BLaER1 (cell line): ENCODE measurements at regions not wholly inside any gene's neighbourhood (a gene's known extent, or its start where the extent isn't known, plus 50 kb on each side); places are given as distances from the start of the nearest gene placed in this dataset.

ENCODE experiments used
- H3K27ac ChIP-seq: shearing (Covaris generic); formaldehyde crosslinking; 2 replicates; pipeline ENCODE4 v1.8.1; 2022
- H3K27me3 ChIP-seq: shearing (Covaris generic); formaldehyde crosslinking; 2 replicates; pipeline ENCODE4 v1.8.1; 2022
- H3K36me3 ChIP-seq: shearing (Covaris generic); formaldehyde crosslinking; 2 replicates; pipeline ENCODE4 v1.8.1; 2022
- H3K4me1 ChIP-seq: shearing (Covaris generic); formaldehyde crosslinking; 2 replicates; pipeline ENCODE4 v1.8.1; 2022
- H3K4me2 ChIP-seq: shearing (Covaris generic); formaldehyde crosslinking; 2 replicates; pipeline ENCODE4 v1.8.1; 2022
- H3K4me3 ChIP-seq: shearing (Covaris generic); formaldehyde crosslinking; 2 replicates; pipeline ENCODE4 v1.8.1; 2022
- H3K9ac ChIP-seq: shearing (Covaris generic); formaldehyde crosslinking; 2 replicates; pipeline ENCODE4 v1.8.1; 2022
- H3K9me3 ChIP-seq: shearing (Covaris generic); formaldehyde crosslinking; 2 replicates; pipeline ENCODE4 v1.8.1; 2022
- H4K20me1 ChIP-seq: shearing (Covaris generic); formaldehyde crosslinking; 2 replicates; pipeline ENCODE4 v1.8.1; 2022
- Cebpa-rat ChIP-seq: shearing (Covaris generic); IDR thresholded peaks from 2 replicates; pipeline ENCODE4 v1.8.1; 2022

DNA sequence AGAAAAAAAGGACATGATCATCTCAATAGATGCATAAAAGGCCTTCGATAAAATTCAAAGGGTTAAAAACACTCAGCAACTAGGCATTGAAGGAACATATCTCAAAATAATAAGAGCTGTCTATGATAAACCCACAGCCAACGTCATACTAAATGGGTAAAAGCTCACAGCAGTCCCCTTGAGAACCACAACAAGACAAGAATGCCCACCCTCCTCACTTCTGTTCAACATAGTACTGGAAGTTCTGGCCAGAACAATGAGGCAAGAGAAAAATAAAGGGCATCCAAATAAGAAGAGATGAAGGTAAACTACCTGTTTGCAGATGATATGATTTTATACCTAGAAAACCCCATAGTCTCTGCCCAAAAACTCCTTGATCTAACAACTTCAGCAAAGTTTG lies 619.7 kb upstream of the LMCD1 start:
- no peak overlapping the region for H3K9ac ChIP-seq
- no peak overlapping the region for H3K4me3 ChIP-seq
- H3K9me3 ChIP-seq: no peaks in the 10 kb centered on the region
- H3K4me1 ChIP-seq: peaks cover 14% of the 10 kb centered on the region
- H3K27ac ChIP-seq: no peak overlapping the region
- H3K27me3 ChIP-seq: no peaks in the 10 kb centered on the region
- H3K4me2 ChIP-seq: no peak overlapping the region
- H4K20me1 ChIP-seq: no peaks in the 10 kb centered on the region
- TF ChIP-seq Cebpa-rat: no peak
- H3K36me3 ChIP-seq: no peaks in the 10 kb centered on the region

DNA sequence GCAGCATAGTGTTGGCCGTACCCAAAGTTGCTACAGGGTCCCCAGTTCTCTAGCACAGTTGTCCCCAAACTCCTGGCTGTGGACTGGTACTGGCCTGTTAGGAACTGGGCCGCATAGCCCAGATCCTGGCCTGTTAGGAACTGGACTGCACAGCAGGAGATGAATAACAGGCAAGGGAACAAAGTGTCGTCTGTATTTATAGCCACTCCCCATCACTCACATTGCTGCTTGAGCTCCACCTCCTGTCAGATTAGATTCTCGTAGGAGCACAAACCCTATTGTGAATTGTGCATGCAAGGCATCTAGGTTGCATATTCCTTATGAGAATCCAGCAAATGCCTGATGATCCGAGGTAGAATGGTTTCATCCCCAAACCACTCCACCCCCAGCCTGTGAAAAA lies 604.0 kb upstream of the LMCD1 start:
- H3K27me3 ChIP-seq: no peaks in the 10 kb centered on the region
- no peak overlapping the region for H3K27ac ChIP-seq
- no peaks in the 10 kb centered on the region for H3K4me1 ChIP-seq
- no peaks in the 10 kb centered on the region for H3K36me3 ChIP-seq
- H3K9ac ChIP-seq: no peak overlapping the region
- H3K4me3 ChIP-seq: no peak overlapping the region
- no peaks in the 10 kb centered on the region for H4K20me1 ChIP-seq
- no peaks in the 10 kb centered on the region for H3K9me3 ChIP-seq
- TF ChIP-seq Cebpa-rat: no peak
- H3K4me2 ChIP-seq: no peak overlapping the region

GRCh38 chr3:7913283-7913682 lies 588.3 kb upstream of the LMCD1 start:
- H3K4me3 ChIP-seq: no peak overlapping the region
- no peak overlapping the region for H3K27ac ChIP-seq
- H3K27me3 ChIP-seq: no peaks in the 10 kb centered on the region
- peaks cover 7% of the 10 kb centered on the region; the same call in 1 of the 2 replicates for H3K4me1 ChIP-seq
- H3K9me3 ChIP-seq: no peaks in the 10 kb centered on the region
- no peak overlapping the region for H3K4me2 ChIP-seq
- no peak for TF ChIP-seq Cebpa-rat
- no peaks in the 10 kb centered on the region for H4K20me1 ChIP-seq
- H3K36me3 ChIP-seq: no peaks in the 10 kb centered on the region
- H3K9ac ChIP-seq: no peak overlapping the region

DNA sequence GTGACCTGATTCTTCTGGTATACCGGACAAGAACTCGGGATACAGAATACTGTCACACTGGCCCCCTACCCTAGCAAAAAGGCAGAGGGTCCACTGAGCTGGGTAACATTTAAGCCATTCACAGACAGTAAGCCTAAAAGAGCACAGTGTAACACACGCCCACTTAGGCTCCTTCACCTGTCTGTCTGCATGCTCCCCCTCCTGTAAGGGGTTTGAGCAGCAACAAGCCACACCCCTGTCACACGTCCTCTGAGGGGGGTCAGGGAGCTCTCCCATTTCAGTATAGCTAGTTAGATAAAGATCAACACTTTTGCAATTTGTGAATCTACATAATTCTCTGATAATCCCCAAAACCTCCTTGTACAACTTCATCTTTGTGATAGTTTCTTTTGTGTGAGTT lies 586.3 kb upstream of the LMCD1 start:
- H3K4me3 ChIP-seq: no peak overlapping the region
- peaks cover 7% of the 10 kb centered on the region; the same call in 1 of the 2 replicates for H3K4me1 ChIP-seq
- H3K36me3 ChIP-seq: no peaks in the 10 kb centered on the region
- H3K27me3 ChIP-seq: no peaks in the 10 kb centered on the region
- no peak overlapping the region for H3K4me2 ChIP-seq
- no peak overlapping the region for H3K9ac ChIP-seq
- H4K20me1 ChIP-seq: no peaks in the 10 kb centered on the region
- TF ChIP-seq Cebpa-rat: no peak
- H3K9me3 ChIP-seq: no peaks in the 10 kb centered on the region
- no peak overlapping the region for H3K27ac ChIP-seq

- no peaks in the 10 kb centered on the region for H3K36me3 ChIP-seq
- TF ChIP-seq Cebpa-rat: no peak
These were observed 584.0 kb upstream of the LMCD1 start for GRCh38 chr3:7917443-7918151.

DNA sequence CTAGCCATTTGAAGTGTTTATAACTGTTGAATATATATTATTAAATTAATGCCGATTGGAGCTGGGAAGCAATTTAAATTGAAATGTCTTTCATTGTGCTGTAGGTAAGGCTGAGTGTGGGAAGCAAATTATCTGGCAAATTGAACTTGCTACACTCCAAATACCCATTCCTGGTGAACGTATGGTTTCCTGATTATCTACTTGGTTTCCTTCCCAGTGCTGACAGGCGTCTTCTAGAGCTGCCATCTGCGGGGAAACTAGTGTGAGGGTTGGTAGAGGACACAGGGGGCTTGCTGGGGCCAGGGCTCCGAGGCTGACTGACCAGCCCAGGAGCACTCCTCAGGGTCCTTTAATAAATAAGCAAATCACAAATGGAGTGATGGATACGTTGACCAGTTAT lies 581.4 kb upstream of the LMCD1 start:
- H3K36me3 ChIP-seq: no peaks in the 10 kb centered on the region
- H3K27ac ChIP-seq: no peak overlapping the region
- H3K4me3 ChIP-seq: no peak overlapping the region
- H3K27me3 ChIP-seq: no peaks in the 10 kb centered on the region
- H3K9me3 ChIP-seq: no peaks in the 10 kb centered on the region
- no peaks in the 10 kb centered on the region for H4K20me1 ChIP-seq
- peaks cover 7% of the 10 kb centered on the region; the same call in 1 of the 2 replicates for H3K4me1 ChIP-seq
- no peak overlapping the region for H3K4me2 ChIP-seq
- no peak for TF ChIP-seq Cebpa-rat
- H3K9ac ChIP-seq: no peak overlapping the region

More at GRCh38 chr3:7917443-7918151, 584.0 kb upstream of the LMCD1 start:
- Histone ChIP-seq H3K4me1 (peaks cover 7% of the 10 kb centered on the region; the same call in 1 of the 2 replicates), H3K9me3 (no peaks in the 10 kb centered on the region), H3K9ac (no peak overlapping the region), H4K20me1 (no peaks in the 10 kb centered on the region), H3K27me3 (no peaks in the 10 kb centered on the region), H3K27ac (no peak overlapping the region), H3K4me2 (peak overlapping the region; percentile 19; the same call in 1 of the 2 replicates), H3K4me3 (no peak overlapping the region)

GRCh38 chr3:7924228-7924627 lies 577.4 kb upstream of the LMCD1 start:
- no peak overlapping the region for H3K4me2 ChIP-seq
- H3K27ac ChIP-seq: no peak overlapping the region
- no peaks in the 10 kb centered on the region for H3K36me3 ChIP-seq
- no peak for TF ChIP-seq Cebpa-rat
- H3K9ac ChIP-seq: no peak overlapping the region
- no peaks in the 10 kb centered on the region for H3K4me1 ChIP-seq
- H3K27me3 ChIP-seq: no peaks in the 10 kb centered on the region
- no peak overlapping the region for H3K4me3 ChIP-seq
- H3K9me3 ChIP-seq: no peaks in the 10 kb centered on the region
- H4K20me1 ChIP-seq: no peaks in the 10 kb centered on the region

GRCh38 chr3:7927015-7927414 lies 574.6 kb upstream of the LMCD1 start:
- Histone ChIP-seq H3K27me3 (no peaks in the 10 kb centered on the region), H3K9ac (no peak overlapping the region), H3K4me1 (no peaks in the 10 kb centered on the region), H3K27ac (no peak overlapping the region), H3K9me3 (no peaks in the 10 kb centered on the region), H3K4me2 (no peak overlapping the region), H3K4me3 (no peak overlapping the region), H3K36me3 (no peaks in the 10 kb centered on the region), H4K20me1 (no peaks in the 10 kb centered on the region)
- TF ChIP-seq Cebpa-rat: no peak

DNA sequence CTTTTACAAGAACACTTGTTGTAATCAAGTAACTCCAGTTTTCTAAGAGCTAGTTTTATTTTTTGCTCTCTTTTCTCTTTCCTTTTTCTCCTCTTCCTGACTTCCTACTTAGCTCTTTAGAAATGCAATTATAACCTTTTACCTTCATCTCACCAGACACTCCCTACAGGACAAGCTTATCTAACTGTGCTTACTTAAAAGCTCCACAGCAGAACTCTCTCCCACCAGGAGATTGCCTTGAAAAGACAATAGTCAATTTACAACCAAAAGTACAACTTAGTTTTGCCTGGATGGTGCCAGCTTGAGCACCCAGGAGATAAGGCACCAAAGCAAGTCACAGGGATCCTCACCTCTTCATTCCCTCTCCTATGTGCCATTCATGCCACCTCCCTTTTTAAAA lies 573.8 kb upstream of the LMCD1 start:
- H3K9me3 ChIP-seq: no peaks in the 10 kb centered on the region
- H3K4me1 ChIP-seq: no peaks in the 10 kb centered on the region
- no peak overlapping the region for H3K4me2 ChIP-seq
- H4K20me1 ChIP-seq: no peaks in the 10 kb centered on the region
- no peak overlapping the region for H3K4me3 ChIP-seq
- no peaks in the 10 kb centered on the region for H3K36me3 ChIP-seq
- H3K9ac ChIP-seq: no peak overlapping the region
- no peaks in the 10 kb centered on the region for H3K27me3 ChIP-seq
- H3K27ac ChIP-seq: no peak overlapping the region
- no peak for TF ChIP-seq Cebpa-rat

DNA sequence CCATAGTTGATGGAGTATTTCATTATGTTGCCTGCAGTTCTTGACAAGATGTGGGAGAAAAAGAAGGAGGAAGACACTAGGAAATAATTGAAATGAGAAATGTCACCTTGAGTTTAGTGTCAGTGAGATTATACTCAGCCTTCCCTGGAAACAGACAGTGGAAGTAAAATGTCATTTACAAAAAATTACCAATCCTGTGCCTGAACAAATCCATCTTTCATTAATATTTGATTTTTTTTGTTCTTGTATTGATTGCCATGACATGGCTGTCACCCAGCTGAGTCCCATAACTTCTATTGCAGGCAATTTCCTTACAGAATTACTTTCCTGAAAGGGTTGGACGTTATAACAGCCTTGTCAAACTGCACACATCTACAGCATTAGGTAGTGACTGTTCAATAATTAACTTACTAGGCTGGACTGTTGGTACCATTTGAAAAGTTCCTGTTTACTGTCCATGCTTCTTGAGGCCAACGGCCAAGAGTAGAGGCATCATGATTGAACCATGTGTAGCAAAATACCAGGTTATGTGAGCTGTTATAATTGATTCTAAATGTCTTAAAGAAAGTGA lies 572.2 kb upstream of the LMCD1 start:
- Histone ChIP-seq H3K9me3 (no peaks in the 10 kb centered on the region), H3K4me2 (no peak overlapping the region), H3K36me3 (no peaks in the 10 kb centered on the region), H3K4me3 (no peak overlapping the region), H3K27me3 (no peaks in the 10 kb centered on the region), H3K4me1 (no peaks in the 10 kb centered on the region), H3K9ac (no peak overlapping the region), H3K27ac (no peak overlapping the region), H4K20me1 (no peaks in the 10 kb centered on the region)
- no peak for TF ChIP-seq Cebpa-rat

DNA sequence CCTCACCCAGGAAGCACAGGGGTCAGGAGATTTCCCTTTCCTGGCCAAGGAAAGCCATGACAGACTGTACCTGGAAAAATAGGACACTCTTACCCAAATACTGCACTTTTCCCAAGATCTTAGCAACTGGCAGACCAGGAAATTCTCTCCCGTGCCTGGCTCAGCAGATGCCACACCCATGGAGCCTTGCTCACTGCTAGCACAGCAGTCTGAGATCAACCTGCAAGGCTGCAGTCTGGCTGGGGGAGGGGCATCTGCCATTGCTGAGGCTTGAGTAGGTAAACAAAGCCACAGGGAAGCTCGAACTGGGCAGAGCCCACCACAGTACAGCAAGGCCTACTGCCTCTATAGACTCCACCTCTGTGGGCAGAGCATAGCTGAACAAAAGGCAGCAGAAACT lies 567.3 kb upstream of the LMCD1 start:
- no peaks in the 10 kb centered on the region for H3K9me3 ChIP-seq
- H3K9ac ChIP-seq: no peak overlapping the region
- H3K27ac ChIP-seq: no peak overlapping the region
- H3K27me3 ChIP-seq: no peaks in the 10 kb centered on the region
- no peaks in the 10 kb centered on the region for H4K20me1 ChIP-seq
- no peak overlapping the region for H3K4me3 ChIP-seq
- H3K36me3 ChIP-seq: no peaks in the 10 kb centered on the region
- no peaks in the 10 kb centered on the region for H3K4me1 ChIP-seq
- TF ChIP-seq Cebpa-rat: no peak
- no peak overlapping the region for H3K4me2 ChIP-seq
